Urinary bladder (tissue), 3 donors: ENCODE measurements at regions not wholly inside any gene's neighbourhood (a gene's known extent, or its start where the extent isn't known, plus 50 kb on each side); places are given as distances from the start of the nearest gene placed in this dataset.

Experiments
- DNase-seq: peaks from one replicate; pipeline ENCODE4 v3.0.0-alpha.2; 2015; ENCODE audit errors: extremely low spot score
- H3K27ac ChIP-seq: one replicate; pipeline ENCODE4 v1.5.1; 2013; ENCODE audit warnings: low read depth, mild to moderate bottlenecking, moderate library complexity
- H3K36me3 ChIP-seq: one replicate; pipeline ENCODE4 v1.6.1; 2013; ENCODE audit warnings: mild to moderate bottlenecking, moderate library complexity; ENCODE audit not compliant: insufficient read depth
- H3K4me1 ChIP-seq: one replicate; pipeline ENCODE4 v1.6.1; 2013; ENCODE audit warnings: mild to moderate bottlenecking, moderate library complexity; ENCODE audit not compliant: insufficient read depth
- H3K4me3 ChIP-seq: one replicate; pipeline ENCODE4 v1.5.1; 2013; ENCODE audit warnings: low read depth, low read length
- WGBS: extraction: QIAGEN DNeasy Blood & Tissue Kit; methylation state at CpG from one replicate; pipeline ENCODE4 v1.1.7; 2013; 5-methylcytosine and 5-hydroxymethylcytosine counted together
- donor health status: healthy with polysubstance abuse.
- donor health status: healthy.

- Histone ChIP-seq H3K36me3 (no peaks in the 10 kb centered on the region), H3K4me3 (no peak overlapping the region), H3K4me1 (no peaks in the 10 kb centered on the region), H3K27ac (no peak overlapping the region)
- WGBS, result 82% methylated on average over 1 of the region's 1 CpG
- DNase-seq, result no peak
Measured at GRCh38 chr3:159907828-159908227, 80.8 kb upstream of the IL12A start.

- Histone ChIP-seq H3K36me3 (no peaks in the 10 kb centered on the region), H3K4me3 (peak overlapping the region; percentile 27), H3K4me1 (no peaks in the 10 kb centered on the region), H3K27ac (no peak overlapping the region)
- DNase-seq, result no peak
- 82% methylated on average over 7 of the region's 7 CpGs for WGBS
Measured at GRCh38 chr3:159910991-159911663, 77.5 kb upstream of the IL12A start.

GRCh38 chr3:159911664-159912037, 77.0 kb upstream of the IL12A start:
- peak overlapping the region; percentile 15 for H3K4me3 ChIP-seq
- no peak overlapping the region for H3K27ac ChIP-seq
- no peaks in the 10 kb centered on the region for H3K36me3 ChIP-seq
- no peaks in the 10 kb centered on the region for H3K4me1 ChIP-seq
- DNase-seq, result no peak
- WGBS, result 94% methylated on average over 2 of the region's 2 CpGs

GRCh38 chr3:159913712-159914414, 74.8 kb upstream of the IL12A start:
- H3K36me3 ChIP-seq, result no peaks in the 10 kb centered on the region
- no peaks in the 10 kb centered on the region for H3K4me1 ChIP-seq
- no peak for DNase-seq
- no peak overlapping the region for H3K4me3 ChIP-seq
- WGBS, result 86% methylated on average over 1 of the region's 1 CpG
- no peak overlapping the region for H3K27ac ChIP-seq

GRCh38 chr3:159914426-159914825, 74.2 kb upstream of the IL12A start:
- 76% methylated on average over 3 of the region's 3 CpGs for WGBS
- H3K36me3 ChIP-seq, result no peaks in the 10 kb centered on the region

GRCh38 chr3:159916052-159916451, 72.6 kb upstream of the IL12A start:
- no peaks in the 10 kb centered on the region for H3K36me3 ChIP-seq
- H3K4me3 ChIP-seq, result no peak overlapping the region
- WGBS, result 73% methylated on average over 2 of the region's 2 CpGs
- DNase-seq, result no peak
- H3K27ac ChIP-seq, result no peak overlapping the region
- H3K4me1 ChIP-seq, result no peaks in the 10 kb centered on the region

More at GRCh38 chr3:159914426-159914825, 74.2 kb upstream of the IL12A start:
- DNase-seq, result no peak
- H3K4me1 ChIP-seq, result no peaks in the 10 kb centered on the region
- H3K27ac ChIP-seq, result no peak overlapping the region
- no peak overlapping the region for H3K4me3 ChIP-seq

GRCh38 chr3:159917141-159917540, 71.5 kb upstream of the IL12A start:
- no peak for DNase-seq
- Histone ChIP-seq H3K27ac (no peak overlapping the region), H3K4me1 (no peaks in the 10 kb centered on the region), H3K4me3 (no peak overlapping the region), H3K36me3 (no peaks in the 10 kb centered on the region)
- WGBS, result 79% methylated on average over 2 of the region's 2 CpGs

GRCh38 chr3:159919873-159920272, 68.8 kb upstream of the IL12A start:
- DNase-seq, result no peak
- no peaks in the 10 kb centered on the region for H3K36me3 ChIP-seq
- no peak overlapping the region for H3K4me3 ChIP-seq
- no peaks in the 10 kb centered on the region for H3K4me1 ChIP-seq
- WGBS, result 82% methylated on average over 1 of the region's 1 CpG
- no peak overlapping the region for H3K27ac ChIP-seq

GRCh38 chr3:159922193-159922840, 66.3 kb upstream of the IL12A start:
- H3K4me3 ChIP-seq, result no peak overlapping the region
- no peak for DNase-seq
- 76% methylated on average over 4 of the region's 4 CpGs for WGBS
- no peaks in the 10 kb centered on the region for H3K36me3 ChIP-seq
- H3K27ac ChIP-seq, result no peak overlapping the region
- no peaks in the 10 kb centered on the region for H3K4me1 ChIP-seq

- H3K36me3 ChIP-seq, result no peaks in the 10 kb centered on the region
- no peak overlapping the region for H3K27ac ChIP-seq
- no peak overlapping the region for H3K4me3 ChIP-seq
- H3K4me1 ChIP-seq, result no peaks in the 10 kb centered on the region
- DNase-seq, result no peak
- WGBS, result 86% methylated on average over 4 of the region's 4 CpGs
Measured at GRCh38 chr3:159922861-159923312, 65.7 kb upstream of the IL12A start.

GRCh38 chr3:159923336-159923735, 65.3 kb upstream of the IL12A start:
- no peaks in the 10 kb centered on the region for H3K4me1 ChIP-seq
- WGBS, result 88% methylated on average over 7 of the region's 7 CpGs
- H3K36me3 ChIP-seq, result no peaks in the 10 kb centered on the region
- H3K4me3 ChIP-seq, result no peak overlapping the region
- DNase-seq, result no peak
- no peak overlapping the region for H3K27ac ChIP-seq

- no peak overlapping the region for H3K4me3 ChIP-seq
- 89% methylated on average over 6 of the region's 6 CpGs for WGBS
- no peaks in the 10 kb centered on the region for H3K4me1 ChIP-seq
- H3K36me3 ChIP-seq, result no peaks in the 10 kb centered on the region
- no peak overlapping the region for H3K27ac ChIP-seq
- no peak for DNase-seq
Measured at GRCh38 chr3:159923956-159924355, 64.7 kb upstream of the IL12A start.

GRCh38 chr3:159924411-159924810, 64.2 kb upstream of the IL12A start:
- Histone ChIP-seq H3K27ac (no peak overlapping the region), H3K36me3 (no peaks in the 10 kb centered on the region), H3K4me3 (no peak overlapping the region), H3K4me1 (no peaks in the 10 kb centered on the region)
- no peak for DNase-seq
- 90% methylated on average over 1 of the region's 1 CpG for WGBS

- H3K4me3 ChIP-seq, result no peak overlapping the region
- no peaks in the 10 kb centered on the region for H3K4me1 ChIP-seq
- H3K27ac ChIP-seq, result no peak overlapping the region
- WGBS, result 92% methylated on average over 1 of the region's 1 CpG
- DNase-seq, result no peak
- H3K36me3 ChIP-seq, result no peaks in the 10 kb centered on the region
Measured at GRCh38 chr3:159925248-159925647, 63.4 kb upstream of the IL12A start.
